B cell (primary cell): ENCODE measurements at regions not wholly inside any gene's neighbourhood (a gene's known extent, or its start where the extent isn't known, plus 50 kb on each side); places are given as distances from the start of the nearest gene placed in this dataset.

Experiments used
- ATAC-seq: fragments of 200-7000 bp; cut with Tn5 transposase; one replicate; pipeline ENCODE4 v1.10.0; 2021; ENCODE audit warnings: low read depth, mild to moderate bottlenecking, moderate number of reproducible peaks, moderate library complexity
- CTCF ChIA-PET: fragments of 350-600 bp; sonication (Branson Sonifier 250); formaldehyde crosslinking; loops from one replicate; lab custom pipeline; 2021; ENCODE audit warnings: antibody characterized with exemption, inconsistent platforms; lab: Charles Lee
- POLR2A ChIA-PET: fragments of 350-600 bp; sonication (Branson Sonifier 250); formaldehyde crosslinking; loops from one replicate; lab custom pipeline; 2021; ENCODE audit warnings: antibody characterized with exemption; lab: Charles Lee
- DNase-seq: peaks from one replicate; pipeline ENCODE4 v3.0.0; 2013
- H2AFZ ChIP-seq: 2 replicates; pipeline ENCODE4 v1.6.1; 2012; ENCODE audit warnings: mild to moderate bottlenecking, low read depth, low read length; ENCODE audit not compliant: insufficient read depth, poor library complexity, severe bottlenecking
- H3K27ac ChIP-seq, 2 donors: 1 replicate in 1 of 2; 2 replicates in 1 of 2; pipeline ENCODE4 v1.5.1; 2012 to 2013; ENCODE audit warnings: low read length in 2 of 2, mild to moderate bottlenecking in 2 of 2, moderate library complexity in 1 of 2
- H3K27me3 ChIP-seq, 4 experiments: fragments of 200-600 bp in 1 of 4; sonication (generic) in 1 of 4; replicated peaks in 1 of 4; 1 replicate in 2 of 4; 2 replicates in 2 of 4; pipeline versions ENCODE4 v1.6.1 to v1.7.0; 2013 to 2016; ENCODE audit warnings: low read length in 3 of 4, mild to moderate bottlenecking in 2 of 4, mixed read lengths in 1 of 4, moderate library complexity in 1 of 4; ENCODE audit not compliant: insufficient read depth in 4 of 4, control insufficient read depth in 3 of 4; ENCODE audit errors: control extremely low read depth in 1 of 4
- H3K36me3 ChIP-seq, 2 experiments: replicated peaks in 1 of 2; 1 replicate in 1 of 2; 2 replicates in 1 of 2; pipeline versions ENCODE4 v1.6.1 to v1.7.1; 2013; ENCODE audit warnings: low read length in 1 of 2; ENCODE audit not compliant: insufficient read depth in 2 of 2, control insufficient read depth in 1 of 2; ENCODE audit errors: control extremely low read depth in 1 of 2, extremely low read depth in 1 of 2
- H3K4me1 ChIP-seq, 2 donors: fragments of 200-600 bp in 1 of 2; sonication (generic) in 1 of 2; 1 replicate in 1 of 2; 2 replicates in 1 of 2; pipeline versions ENCODE4 v1.5.1 to v1.6.1; 2013 to 2017; ENCODE audit warnings: low read length in 2 of 2; ENCODE audit not compliant: control insufficient read depth in 2 of 2, insufficient read depth in 2 of 2
- H3K4me2 ChIP-seq: replicated peaks from 2 replicates; pipeline ENCODE3; 2012; ENCODE audit warnings: mild to moderate bottlenecking, low read depth, low read length; ENCODE audit not compliant: poor library complexity, severe bottlenecking
- H3K4me3 ChIP-seq, 5 experiments: fragments of 200-600 bp in 1 of 5; sonication (generic) in 1 of 5; 1 replicate in 3 of 5; 2 replicates in 2 of 5; pipeline versions ENCODE4 v1.5.1 to v1.7.0; 2011 to 2016; ENCODE audit warnings: low read length in 4 of 5, mild to moderate bottlenecking in 4 of 5, low read depth in 2 of 5, control low read depth in 1 of 5, moderate library complexity in 1 of 5; ENCODE audit not compliant: insufficient read depth in 1 of 5; ENCODE audit errors: control extremely low read depth in 1 of 5, extremely low read depth in 1 of 5
- H3K79me2 ChIP-seq: fragments of 200-600 bp; sonication (generic); one replicate; pipeline ENCODE4 v1.6.0; 2016; ENCODE audit warnings: low read length; ENCODE audit not compliant: control insufficient read depth, insufficient read depth
- H3K9ac ChIP-seq: fragments of 200-600 bp; sonication (generic); 2 replicates; pipeline ENCODE4 v1.6.1; 2017; ENCODE audit warnings: mild to moderate bottlenecking, low read length, moderate library complexity
- H3K9me3 ChIP-seq, 3 donors: one replicate each; pipeline versions ENCODE4 v1.6.1 to v1.7.1; 2013; ENCODE audit warnings: low read length in 2 of 3; ENCODE audit not compliant: control insufficient read depth in 2 of 3, insufficient read depth in 1 of 3; ENCODE audit errors: control extremely low read depth in 1 of 3
- H4K20me1 ChIP-seq: 2 replicates; pipeline ENCODE4 v1.6.0; 2012; ENCODE audit warnings: mild to moderate bottlenecking, low read length; ENCODE audit not compliant: insufficient read depth, control insufficient read depth, poor library complexity, severe bottlenecking
- H3K27ac Mint-ChIP-seq: one replicate; pipeline ENCODE4 v1.8.0; 2021; ENCODE audit warnings: mixed read lengths
- H3K27me3 Mint-ChIP-seq: one replicate; pipeline ENCODE4 v1.8.0; 2021; ENCODE audit warnings: mixed read lengths
- H3K4me1 Mint-ChIP-seq: one replicate; pipeline ENCODE4 v1.8.0; 2021; ENCODE audit warnings: mixed read lengths
- H3K4me3 Mint-ChIP-seq: one replicate; pipeline ENCODE4 v1.8.0; 2021; ENCODE audit warnings: mixed read lengths
- H3K9me3 Mint-ChIP-seq: one replicate; pipeline ENCODE4 v1.8.0; 2022; ENCODE audit warnings: mixed read lengths; ENCODE audit not compliant: insufficient read depth
- CTCF ChIP-seq: fragments of 200-600 bp; IDR thresholded peaks from one replicate; pipeline ENCODE4 v1.8.0; 2022; ENCODE audit warnings: antibody characterized with exemption, mild to moderate bottlenecking
- EZH2 ChIP-seq: IDR thresholded peaks from 2 replicates; pipeline ENCODE4 v1.6.1; 2012; ENCODE audit warnings: borderline replicate concordance, low read depth, mild to moderate bottlenecking, moderate library complexity, low read length; ENCODE audit not compliant: insufficient read depth, poor library complexity, severe bottlenecking
- WGBS: methylation state at CpG from one replicate; pipeline ENCODE4 v1.1.5; 2013; ENCODE audit warnings: missing lambda C conversion rate; ENCODE audit not compliant: insufficient coverage; 5-methylcytosine and 5-hydroxymethylcytosine counted together
- intact Hi-C: fragments of 100-400 bp; cut with micrococcal nuclease; formaldehyde crosslinking; loops from one replicate; pipeline ENCODE4 v1.10.0; 2022

GRCh38 chr10:104526188-104526587 lies 114.9 kb upstream of the SORCS3 start:
- H3K9me3 Mint-ChIP-seq = no peaks in the 10 kb centered on the region
- TF ChIP-seq EZH2 = no peak
- no peak for TF ChIP-seq CTCF
- Histone ChIP-seq H4K20me1 (no peaks in the 10 kb centered on the region), H3K4me3 (no peak overlapping the region), H3K79me2 (no peaks in the 10 kb centered on the region), H2AFZ (no peak overlapping the region), H3K27ac (no peak overlapping the region), H3K4me1 (no peaks in the 10 kb centered on the region), H3K4me2 (no peak overlapping the region), H3K27me3 (no peaks in the 10 kb centered on the region), H3K36me3 (no peaks in the 10 kb centered on the region), H3K9ac (no peak overlapping the region), H3K9me3 (peaks cover 0 to 4% (median 0%) of the 10 kb centered on the region in 3 donors)
- no peaks in the 10 kb centered on the region for H3K4me1 Mint-ChIP-seq
- ATAC-seq = no peak
- intact Hi-C loops = no loop called here
- H3K27me3 Mint-ChIP-seq = no peaks in the 10 kb centered on the region
- CTCF ChIA-PET = no interaction called here
- H3K4me3 Mint-ChIP-seq = no peak overlapping the region
- no peak for DNase-seq
- POLR2A ChIA-PET = no interaction called here
- no peak overlapping the region for H3K27ac Mint-ChIP-seq
- WGBS = 100% methylated on average over 2 of the region's 2 CpGs

GRCh38 chr10:104527013-104527412 lies 114.1 kb upstream of the SORCS3 start:
- H4K20me1 ChIP-seq = no peaks in the 10 kb centered on the region
- no peaks in the 10 kb centered on the region for H3K4me1 Mint-ChIP-seq
- no peak overlapping the region for H3K9ac ChIP-seq
- peaks cover 0 to 4% (median 0%) of the 10 kb centered on the region in 3 donors for H3K9me3 ChIP-seq
- no peak overlapping the region for H3K4me3 ChIP-seq
- ChIA-PET POLR2A (no interaction called here), CTCF (no interaction called here)
- H3K79me2 ChIP-seq = no peaks in the 10 kb centered on the region
- no peaks in the 10 kb centered on the region for H3K27me3 ChIP-seq
- TF ChIP-seq CTCF (no peak), EZH2 (no peak)
- no peaks in the 10 kb centered on the region for H3K9me3 Mint-ChIP-seq
- H3K4me1 ChIP-seq = no peaks in the 10 kb centered on the region
- H3K27ac ChIP-seq = no peak overlapping the region
- no peaks in the 10 kb centered on the region for H3K36me3 ChIP-seq
- no peak overlapping the region for H3K27ac Mint-ChIP-seq
- ATAC-seq (no peak), DNase-seq (no peak)
- H3K4me2 ChIP-seq = no peak overlapping the region
- H2AFZ ChIP-seq = no peak overlapping the region
- 17% methylated on average over 1 of the region's 1 CpG for WGBS
- H3K27me3 Mint-ChIP-seq = no peaks in the 10 kb centered on the region
- intact Hi-C loops = no loop called here
- H3K4me3 Mint-ChIP-seq = no peak overlapping the region
